22Rv1 (cell line): ENCODE measurements at regions not wholly inside any gene's neighbourhood (a gene's known extent, or its start where the extent isn't known, plus 50 kb on each side); places are given as distances from the start of the nearest gene placed in this dataset.
"Not testable (repeated sequence)": the region's sequence is repeated elsewhere in the genome, so short reads cannot be mapped to it uniquely, and the experiment has no call there.

Experiments
- CTCF ChIP-seq: fragments of 450-650 bp; IDR thresholded peaks from 2 replicates; pipeline ENCODE4 v1.5.1; 2017; ENCODE audit warnings: mild to moderate bottlenecking
- ZFX ChIP-seq: fragments of 450-650 bp; IDR thresholded peaks from 2 replicates; pipeline ENCODE4 v1.6.1; 2017; ENCODE audit warnings: antibody characterized with exemption, borderline replicate concordance

GRCh38 chr7:73058-73331, 119.4 kb upstream of the FAM20C start:
- not testable (repeated sequence) for TF ChIP-seq CTCF, ZFX
